Endothelial cell of umbilical vein (primary cell): ENCODE measurements at regions not wholly inside any gene's neighbourhood (a gene's known extent, or its start where the extent isn't known, plus 50 kb on each side); places are given as distances from the start of the nearest gene placed in this dataset.
"Not testable (repeated sequence)": the region's sequence is repeated elsewhere in the genome, so short reads cannot be mapped to it uniquely, and the experiment has no call there.

ENCODE experiments used
- EZH2 ChIP-seq: IDR thresholded peaks from 2 replicates; pipeline ENCODE4 v1.6.1; 2012; ENCODE audit warnings: borderline replicate concordance, low read depth, mild to moderate bottlenecking, moderate library complexity, low read length, inconsistent platforms; ENCODE audit not compliant: severe bottlenecking
- FOS ChIP-seq: IDR thresholded peaks from 2 replicates; pipeline ENCODE4 v1.6.1; 2011; ENCODE audit warnings: mild to moderate bottlenecking, low read length, moderate library complexity, borderline replicate concordance; ENCODE audit not compliant: insufficient read depth
- TF ChIP-seq, protein P1 (sequence below), 2 donors: IDR thresholded peaks; 1 replicate in 1 of 2; 2 replicates in 1 of 2; pipeline ENCODE4 v1.5.1; 2011; ENCODE audit warnings: low read length in 2 of 2, mild to moderate bottlenecking in 2 of 2, moderate library complexity in 2 of 2, control low read depth in 1 of 2, inconsistent platforms in 1 of 2, low read depth in 1 of 2; ENCODE audit not compliant: insufficient read depth in 1 of 2; ENCODE audit errors: extremely low read depth in 1 of 2

DNA sequence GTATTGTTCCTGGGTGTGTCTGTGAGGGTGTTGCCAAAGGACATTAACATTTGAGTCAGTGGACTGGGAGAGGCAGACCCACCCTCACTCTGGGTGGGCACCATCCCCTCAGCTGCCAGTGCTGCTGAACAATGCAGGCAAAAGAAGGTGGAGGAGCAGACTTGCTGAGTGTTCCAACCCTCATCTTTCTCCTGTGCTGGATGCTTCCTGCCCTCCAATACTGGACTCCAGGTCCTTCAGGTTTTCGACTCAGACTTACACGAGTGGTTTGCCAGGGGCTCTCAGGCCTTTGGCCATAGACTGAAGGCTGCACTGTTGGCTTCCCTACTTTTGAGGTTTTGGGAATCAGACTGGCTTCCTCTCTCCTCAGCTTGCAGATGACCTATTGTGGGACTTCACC is 155.0 kb downstream of the THBS2 start:
- TF ChIP-seq, protein P1, sequence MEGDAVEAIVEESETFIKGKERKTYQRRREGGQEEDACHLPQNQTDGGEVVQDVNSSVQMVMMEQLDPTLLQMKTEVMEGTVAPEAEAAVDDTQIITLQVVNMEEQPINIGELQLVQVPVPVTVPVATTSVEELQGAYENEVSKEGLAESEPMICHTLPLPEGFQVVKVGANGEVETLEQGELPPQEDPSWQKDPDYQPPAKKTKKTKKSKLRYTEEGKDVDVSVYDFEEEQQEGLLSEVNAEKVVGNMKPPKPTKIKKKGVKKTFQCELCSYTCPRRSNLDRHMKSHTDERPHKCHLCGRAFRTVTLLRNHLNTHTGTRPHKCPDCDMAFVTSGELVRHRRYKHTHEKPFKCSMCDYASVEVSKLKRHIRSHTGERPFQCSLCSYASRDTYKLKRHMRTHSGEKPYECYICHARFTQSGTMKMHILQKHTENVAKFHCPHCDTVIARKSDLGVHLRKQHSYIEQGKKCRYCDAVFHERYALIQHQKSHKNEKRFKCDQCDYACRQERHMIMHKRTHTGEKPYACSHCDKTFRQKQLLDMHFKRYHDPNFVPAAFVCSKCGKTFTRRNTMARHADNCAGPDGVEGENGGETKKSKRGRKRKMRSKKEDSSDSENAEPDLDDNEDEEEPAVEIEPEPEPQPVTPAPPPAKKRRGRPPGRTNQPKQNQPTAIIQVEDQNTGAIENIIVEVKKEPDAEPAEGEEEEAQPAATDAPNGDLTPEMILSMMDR (IDR thresholded peaks at IDR 0.05; ENCODE audit: extremely low read depth in 1 of 2, insufficient read depth in 1 of 2, low read depth in 1 of 2, low read length in 2 of 2) = not testable (repeated sequence)
- not testable (repeated sequence) for TF ChIP-seq FOS, EZH2
